Left ventricle myocardium inferior (tissue), 1 donor: ENCODE measurements at regions not wholly inside any gene's neighbourhood (a gene's known extent, or its start where the extent isn't known, plus 50 kb on each side); places are given as distances from the start of the nearest gene placed in this dataset.

Source experiments
- DNase-seq: peaks from one replicate; pipeline ENCODE4 v3.0.0-alpha.2; 2020
- H3K27ac ChIP-seq: fragments of 200-600 bp; replicated peaks from 2 replicates; pipeline ENCODE4 v1.8.0; 2021
- H3K27me3 ChIP-seq: fragments of 200-600 bp; 2 replicates; pipeline ENCODE4 v1.8.0; 2021; ENCODE audit warnings: low read depth
- H3K36me3 ChIP-seq: fragments of 200-600 bp; 2 replicates; pipeline ENCODE4 v1.8.0; 2021
- H3K4me1 ChIP-seq: fragments of 200-600 bp; 2 replicates; pipeline ENCODE4 v1.8.0; 2021
- H3K4me3 ChIP-seq: fragments of 200-600 bp; 2 replicates; pipeline ENCODE4 v1.8.0; 2021; ENCODE audit warnings: mild to moderate bottlenecking, moderate library complexity
- H3K9me3 ChIP-seq: fragments of 200-600 bp; replicated peaks from 2 replicates; pipeline ENCODE4 v1.8.0; 2021
- intact Hi-C: fragments of 100-400 bp; cut with micrococcal nuclease; formaldehyde crosslinking; loops from one replicate; pipeline ENCODE4 v1.11.0; 2022
- TF ChIP-seq, protein P1 (sequence below): fragments of 200-600 bp; IDR thresholded peaks from 2 replicates; pipeline ENCODE4 v1.8.0; 2021; ENCODE audit warnings: antibody characterized with exemption, mild to moderate bottlenecking, borderline replicate concordance
- donor health status: DM: no; HTN: yes; CAD: no; lungs with severe emphysema.

DNA sequence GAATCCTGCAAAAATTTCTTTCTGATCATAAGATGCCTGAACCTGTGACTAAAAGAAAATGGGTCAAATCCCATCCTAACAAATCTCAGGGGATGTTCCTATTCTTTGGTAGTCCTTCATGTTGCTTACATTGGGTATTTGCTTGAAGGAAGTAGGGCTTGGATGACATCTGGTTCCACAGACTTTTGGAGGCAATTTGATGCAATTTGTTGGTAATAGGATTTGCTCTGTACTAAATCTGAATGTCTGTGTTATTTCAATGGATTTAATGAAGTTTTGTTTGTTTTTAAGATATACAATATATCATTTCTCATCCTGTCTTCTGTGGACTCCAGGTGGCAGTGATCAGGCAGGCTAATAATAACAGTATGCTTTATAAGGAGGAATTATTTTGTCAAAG, 457.9 kb downstream of the ZSWIM6 start:
- no peaks in the 10 kb centered on the region for H3K36me3 ChIP-seq
- no peaks in the 10 kb centered on the region for H3K9me3 ChIP-seq
- H3K4me1 ChIP-seq: no peaks in the 10 kb centered on the region
- no peak overlapping the region for H3K27ac ChIP-seq
- no peak overlapping the region for H3K4me3 ChIP-seq
- intact Hi-C loops: no loop called here
- TF ChIP-seq, protein P1, sequence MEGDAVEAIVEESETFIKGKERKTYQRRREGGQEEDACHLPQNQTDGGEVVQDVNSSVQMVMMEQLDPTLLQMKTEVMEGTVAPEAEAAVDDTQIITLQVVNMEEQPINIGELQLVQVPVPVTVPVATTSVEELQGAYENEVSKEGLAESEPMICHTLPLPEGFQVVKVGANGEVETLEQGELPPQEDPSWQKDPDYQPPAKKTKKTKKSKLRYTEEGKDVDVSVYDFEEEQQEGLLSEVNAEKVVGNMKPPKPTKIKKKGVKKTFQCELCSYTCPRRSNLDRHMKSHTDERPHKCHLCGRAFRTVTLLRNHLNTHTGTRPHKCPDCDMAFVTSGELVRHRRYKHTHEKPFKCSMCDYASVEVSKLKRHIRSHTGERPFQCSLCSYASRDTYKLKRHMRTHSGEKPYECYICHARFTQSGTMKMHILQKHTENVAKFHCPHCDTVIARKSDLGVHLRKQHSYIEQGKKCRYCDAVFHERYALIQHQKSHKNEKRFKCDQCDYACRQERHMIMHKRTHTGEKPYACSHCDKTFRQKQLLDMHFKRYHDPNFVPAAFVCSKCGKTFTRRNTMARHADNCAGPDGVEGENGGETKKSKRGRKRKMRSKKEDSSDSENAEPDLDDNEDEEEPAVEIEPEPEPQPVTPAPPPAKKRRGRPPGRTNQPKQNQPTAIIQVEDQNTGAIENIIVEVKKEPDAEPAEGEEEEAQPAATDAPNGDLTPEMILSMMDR: no peak
- no peak for DNase-seq
- peaks cover 5% of the 10 kb centered on the region for H3K27me3 ChIP-seq

DNA sequence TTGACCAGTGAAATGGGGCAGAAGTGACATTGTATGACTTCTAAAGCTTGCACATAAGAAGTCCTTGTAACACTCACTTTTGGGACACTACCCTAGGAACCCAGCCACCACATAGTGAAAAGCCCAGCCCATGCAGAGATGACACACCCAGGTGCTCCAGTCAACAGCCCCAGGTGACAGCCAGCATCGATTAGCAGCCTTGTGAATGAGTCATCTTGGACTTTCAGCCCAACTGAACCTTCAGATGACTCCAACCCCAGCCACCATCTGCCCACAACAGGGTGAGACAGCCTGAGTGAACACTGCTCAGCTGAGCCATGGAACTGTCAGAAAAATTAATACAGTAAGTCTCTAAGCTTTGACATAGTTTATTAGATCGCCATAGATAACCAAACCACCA, 458.6 kb downstream of the ZSWIM6 start:
- Histone ChIP-seq H3K27ac (no peak overlapping the region), H3K9me3 (no peaks in the 10 kb centered on the region), H3K4me1 (no peaks in the 10 kb centered on the region), H3K27me3 (peaks cover 5% of the 10 kb centered on the region), H3K4me3 (no peak overlapping the region), H3K36me3 (no peaks in the 10 kb centered on the region)
- TF ChIP-seq, protein P1: no peak
- intact Hi-C loops: no loop called here
- DNase-seq: no peak

DNA sequence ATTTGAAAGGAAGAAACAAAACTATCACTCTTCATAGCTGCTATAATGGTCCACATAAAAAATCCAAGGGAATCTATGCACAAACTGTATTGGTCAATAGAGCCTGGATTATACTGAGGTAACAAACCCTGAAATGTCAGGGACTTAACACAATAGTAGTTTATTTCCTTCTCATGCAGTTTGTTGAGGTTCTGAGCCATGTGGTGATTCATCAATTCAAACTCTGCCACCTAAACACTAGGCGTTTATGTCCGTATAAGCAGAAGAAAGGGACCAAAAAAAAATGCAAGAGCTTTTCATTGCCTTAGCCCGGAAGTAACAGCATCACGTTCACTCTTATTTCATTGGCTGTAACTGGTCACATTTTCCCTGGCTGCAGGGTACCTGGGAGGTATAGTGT, 464.7 kb downstream of the ZSWIM6 start:
- peaks cover 5% of the 10 kb centered on the region for H3K27me3 ChIP-seq
- no peak for DNase-seq
- TF ChIP-seq, protein P1: no peak
- H3K27ac ChIP-seq: no peak overlapping the region
- H3K9me3 ChIP-seq: no peaks in the 10 kb centered on the region
- H3K4me1 ChIP-seq: no peaks in the 10 kb centered on the region
- intact Hi-C loops: no loop called here
- no peaks in the 10 kb centered on the region for H3K36me3 ChIP-seq
- no peak overlapping the region for H3K4me3 ChIP-seq

DNA sequence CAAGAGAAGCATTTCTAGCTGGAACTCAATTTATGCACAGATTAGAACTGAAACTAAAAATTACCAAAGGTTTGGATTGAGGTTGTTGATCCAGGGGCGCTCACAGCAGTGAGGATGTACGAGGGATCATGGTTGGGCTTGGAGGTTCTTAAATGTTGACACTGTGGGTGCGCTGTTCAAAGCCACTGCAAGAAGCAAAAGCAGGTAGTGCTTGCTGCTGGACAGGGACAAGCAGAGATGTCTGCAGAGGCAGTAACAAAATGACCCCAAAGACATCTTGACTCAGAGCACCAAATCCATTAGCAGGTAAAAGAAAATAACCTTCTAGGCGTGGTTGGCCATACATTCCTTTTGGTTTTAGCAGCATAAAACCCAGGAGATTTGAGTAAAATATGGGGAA, 468.4 kb downstream of the ZSWIM6 start:
- Histone ChIP-seq H3K4me3 (no peak overlapping the region), H3K36me3 (no peaks in the 10 kb centered on the region), H3K9me3 (no peaks in the 10 kb centered on the region), H3K27ac (no peak overlapping the region), H3K27me3 (peaks cover 5% of the 10 kb centered on the region), H3K4me1 (no peaks in the 10 kb centered on the region)
- intact Hi-C loops: no loop called here
- TF ChIP-seq, protein P1: no peak
- DNase-seq: no peak

DNA sequence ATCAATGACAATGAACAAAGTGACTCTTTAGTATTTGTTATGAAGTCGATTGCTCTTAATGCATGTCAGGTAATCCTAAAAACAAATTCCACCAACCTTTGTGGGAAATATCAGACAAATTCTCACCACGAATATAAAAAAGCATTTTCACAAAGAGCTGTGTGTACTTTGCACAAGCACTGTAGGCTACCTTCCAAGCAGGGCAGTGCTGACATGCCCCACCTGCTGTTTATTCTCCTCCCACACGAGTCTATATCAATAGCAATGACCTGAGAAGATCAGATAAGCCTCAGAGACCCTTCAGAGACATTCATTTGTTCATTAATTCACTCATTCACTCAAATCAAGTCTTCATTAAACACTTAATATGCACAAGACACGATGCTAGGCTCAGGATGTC, 469.1 kb downstream of the ZSWIM6 start:
- no peak overlapping the region for H3K27ac ChIP-seq
- H3K27me3 ChIP-seq: peaks cover 8% of the 10 kb centered on the region
- no peaks in the 10 kb centered on the region for H3K9me3 ChIP-seq
- H3K4me3 ChIP-seq: no peak overlapping the region
- intact Hi-C loops: no loop called here
- H3K36me3 ChIP-seq: no peaks in the 10 kb centered on the region
- no peak for DNase-seq
- TF ChIP-seq, protein P1: no peak
- H3K4me1 ChIP-seq: no peaks in the 10 kb centered on the region

DNA sequence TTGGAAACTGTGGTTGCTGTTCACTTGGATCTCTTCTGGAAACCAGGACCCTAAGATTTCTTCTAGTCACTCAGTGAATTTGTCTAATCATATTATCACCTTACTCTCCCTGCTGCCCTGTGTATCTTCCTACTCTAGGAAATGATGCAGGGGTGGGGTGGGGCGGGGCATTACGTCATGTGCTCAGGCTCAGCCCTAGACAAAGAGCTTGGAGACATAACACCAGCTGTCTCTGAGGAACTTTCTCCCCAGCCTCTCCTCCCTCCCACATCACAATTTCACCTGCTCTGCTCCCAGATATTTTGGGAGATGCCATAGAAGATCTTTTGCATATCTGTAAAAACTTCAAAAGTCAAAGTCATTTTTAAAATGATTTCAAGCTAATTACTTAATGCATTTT, 470.4 kb downstream of the ZSWIM6 start:
- DNase-seq: no peak
- TF ChIP-seq, protein P1: no peak
- Histone ChIP-seq H3K9me3 (no peaks in the 10 kb centered on the region), H3K27ac (no peak overlapping the region), H3K4me1 (no peaks in the 10 kb centered on the region), H3K36me3 (no peaks in the 10 kb centered on the region), H3K4me3 (no peak overlapping the region), H3K27me3 (peaks cover 8% of the 10 kb centered on the region)
- intact Hi-C loops: no loop called here
